ENCODE measurements at regions not wholly inside any gene's neighbourhood (a gene's known extent, or its start where the extent isn't known, plus 50 kb on each side); places are given as distances from the start of the nearest gene placed in this dataset.

GRCh38 chr9:96065482-96066251 lies 190.2 kb downstream of the ERCC6L2 start:
- no peak overlapping the region for H3K4me3 ChIP-seq
- H3K9me3 ChIP-seq = no peaks in the 10 kb centered on the region
- TF ChIP-seq, protein P1, sequence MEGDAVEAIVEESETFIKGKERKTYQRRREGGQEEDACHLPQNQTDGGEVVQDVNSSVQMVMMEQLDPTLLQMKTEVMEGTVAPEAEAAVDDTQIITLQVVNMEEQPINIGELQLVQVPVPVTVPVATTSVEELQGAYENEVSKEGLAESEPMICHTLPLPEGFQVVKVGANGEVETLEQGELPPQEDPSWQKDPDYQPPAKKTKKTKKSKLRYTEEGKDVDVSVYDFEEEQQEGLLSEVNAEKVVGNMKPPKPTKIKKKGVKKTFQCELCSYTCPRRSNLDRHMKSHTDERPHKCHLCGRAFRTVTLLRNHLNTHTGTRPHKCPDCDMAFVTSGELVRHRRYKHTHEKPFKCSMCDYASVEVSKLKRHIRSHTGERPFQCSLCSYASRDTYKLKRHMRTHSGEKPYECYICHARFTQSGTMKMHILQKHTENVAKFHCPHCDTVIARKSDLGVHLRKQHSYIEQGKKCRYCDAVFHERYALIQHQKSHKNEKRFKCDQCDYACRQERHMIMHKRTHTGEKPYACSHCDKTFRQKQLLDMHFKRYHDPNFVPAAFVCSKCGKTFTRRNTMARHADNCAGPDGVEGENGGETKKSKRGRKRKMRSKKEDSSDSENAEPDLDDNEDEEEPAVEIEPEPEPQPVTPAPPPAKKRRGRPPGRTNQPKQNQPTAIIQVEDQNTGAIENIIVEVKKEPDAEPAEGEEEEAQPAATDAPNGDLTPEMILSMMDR (IDR thresholded peaks at IDR 0.05) = no peak
- TF ChIP-seq POLR2A (IDR thresholded peaks at IDR 0.05) (no peak), EP300 (IDR thresholded peaks at IDR 0.05) (no peak), POLR2AphosphoS5 (IDR thresholded peaks at IDR 0.05) (no peak)
- H3K27ac ChIP-seq = no peak overlapping the region
- WGBS, 5 donors = 84 to 93% (median 88%) methylated on average over 8 of the region's 8 CpGs
- intact Hi-C loops (cut with DNase I; ENCODE audit: low total_unique reads) = no loop called here
- H3K27me3 ChIP-seq = no peaks in the 10 kb centered on the region
- no peaks in the 10 kb centered on the region for H3K36me3 ChIP-seq
- peaks cover 14 to 51% (median 33%) of the 10 kb centered on the region in 4 donors for H3K4me1 ChIP-seq
- DNase-seq = no peak

GRCh38 chr9:96064826-96065481 lies 189.5 kb downstream of the ERCC6L2 start:
- no peak for DNase-seq
- Histone ChIP-seq H3K27ac (no peak overlapping the region), H3K4me3 (no peak overlapping the region), H3K27me3 (no peaks in the 10 kb centered on the region), H3K36me3 (no peaks in the 10 kb centered on the region), H3K4me1 (peaks cover 14 to 52% (median 33%) of the 10 kb centered on the region in 4 donors), H3K9me3 (no peaks in the 10 kb centered on the region)
- intact Hi-C loops (cut with DNase I; ENCODE audit: low total_unique reads) = no loop called here
- no peak for TF ChIP-seq POLR2AphosphoS5 (IDR thresholded peaks at IDR 0.05)
- TF ChIP-seq, protein P1 (IDR thresholded peaks at IDR 0.05) = no peak
- TF ChIP-seq POLR2A (IDR thresholded peaks at IDR 0.05) = no peak
- no peak for TF ChIP-seq EP300 (IDR thresholded peaks at IDR 0.05)
- 89 to 93% (median 90%) methylated on average over 7 of the region's 7 CpGs for WGBS, 5 donors

DNA sequence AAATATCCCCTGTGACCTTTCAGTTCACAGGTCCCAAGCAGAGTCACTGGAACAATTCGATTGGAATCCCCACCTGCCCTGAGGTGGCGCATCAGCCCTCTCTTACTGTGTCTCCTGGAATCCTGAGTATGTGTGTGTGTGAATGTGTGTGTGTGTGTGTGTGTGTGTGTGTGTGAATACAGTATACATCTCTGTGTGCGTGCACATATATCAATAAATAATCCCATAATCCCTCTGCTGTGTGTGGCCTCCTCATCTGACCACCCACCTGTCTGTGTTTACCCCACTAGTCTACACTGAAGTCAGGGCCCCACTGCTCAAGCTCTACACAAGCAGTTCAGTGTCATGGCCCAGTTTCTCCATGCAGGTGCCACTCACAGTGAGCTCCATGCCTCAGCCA lies 187.4 kb downstream of the ERCC6L2 start:
- Histone ChIP-seq H3K4me1 (peaks cover 0 to 33% (median 15%) of the 10 kb centered on the region in 4 donors), H3K27ac (no peak overlapping the region), H3K9me3 (no peaks in the 10 kb centered on the region), H3K36me3 (no peaks in the 10 kb centered on the region), H3K27me3 (no peaks in the 10 kb centered on the region), H3K4me3 (no peak overlapping the region)
- no peak for TF ChIP-seq POLR2AphosphoS5 (IDR thresholded peaks at IDR 0.05)
- TF ChIP-seq EP300 (IDR thresholded peaks at IDR 0.05) = no peak
- TF ChIP-seq, protein P1 (IDR thresholded peaks at IDR 0.05) = no peak
- intact Hi-C loops (cut with DNase I; ENCODE audit: low total_unique reads) = no loop called here
- 81 to 100% (median 83%) methylated on average over 3 of the region's 3 CpGs for WGBS, 5 donors
- no peak for DNase-seq

DNA sequence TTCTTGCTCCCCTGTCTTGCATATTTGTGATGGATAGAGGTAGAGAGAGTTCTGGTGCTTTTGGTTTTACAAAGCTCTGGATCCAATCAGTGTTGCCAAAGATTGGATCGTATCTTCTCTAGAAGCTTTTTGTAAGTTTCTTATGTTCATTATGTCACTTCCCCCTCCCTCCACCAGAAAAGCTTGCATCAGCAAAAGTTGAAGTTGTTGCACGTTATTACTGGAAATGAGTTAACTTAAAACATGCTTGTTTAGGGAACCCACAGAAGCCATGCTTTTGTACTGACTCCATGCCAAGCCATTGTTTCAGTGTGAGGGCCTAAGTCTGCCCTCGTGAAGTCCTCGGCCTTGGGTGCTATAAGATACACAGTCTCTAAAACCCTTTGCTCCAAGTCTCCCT lies 186.5 kb downstream of the ERCC6L2 start:
- WGBS, 5 donors = 56 to 77% (median 69%) methylated on average over 4 of the region's 4 CpGs
- H3K27ac ChIP-seq = peak overlapping the region in 2 of 5 donors; percentile 57 to 76
- TF ChIP-seq POLR2A (IDR thresholded peaks at IDR 0.05) (no peak), POLR2AphosphoS5 (IDR thresholded peaks at IDR 0.05) (no peak), EP300 (IDR thresholded peaks at IDR 0.05) (no peak)
- TF ChIP-seq, protein P1 (IDR thresholded peaks at IDR 0.05) = no peak
- no peaks in the 10 kb centered on the region for H3K36me3 ChIP-seq
- no peak overlapping the region for H3K4me3 ChIP-seq
- no peaks in the 10 kb centered on the region for H3K9me3 ChIP-seq
- intact Hi-C loops (cut with DNase I; ENCODE audit: low total_unique reads) = no loop called here
- H3K4me1 ChIP-seq = peaks cover 0 to 32% (median 11%) of the 10 kb centered on the region in 4 donors
- DNase-seq = peak in 1 of 2 donors; percentile 38
- no peaks in the 10 kb centered on the region for H3K27me3 ChIP-seq

All from stomach (tissue), 8 donors.